Progenitor cell of endocrine pancreas (in vitro differentiated cells): ENCODE measurements at regions not wholly inside any gene's neighbourhood (a gene's known extent, or its start where the extent isn't known, plus 50 kb on each side); places are given as distances from the start of the nearest gene placed in this dataset.

Experiments
- DNase-seq: peaks from one replicate; pipeline ENCODE4 v3.0.0; 2021; ENCODE audit warnings: low spot score; ENCODE audit not compliant: unreplicated experiment
- H3K27ac Mint-ChIP-seq: 2 replicates; pipeline ENCODE4 v1.8.0; 2021; ENCODE audit warnings: mild to moderate bottlenecking, moderate library complexity, mixed read lengths
- H3K27me3 Mint-ChIP-seq: 2 replicates; pipeline ENCODE4 v1.8.0; 2021; ENCODE audit warnings: mixed read lengths
- H3K36me3 Mint-ChIP-seq: 2 replicates; pipeline ENCODE4 v1.8.0; 2022; ENCODE audit warnings: mixed read lengths; ENCODE audit not compliant: insufficient read depth
- H3K4me1 Mint-ChIP-seq: 2 replicates; pipeline ENCODE4 v1.8.0; 2021; ENCODE audit warnings: low read depth, mixed read lengths
- H3K4me3 Mint-ChIP-seq: 2 replicates; pipeline ENCODE4 v1.8.0; 2021; ENCODE audit warnings: low read depth, mild to moderate bottlenecking, moderate library complexity, mixed read lengths
- H3K9me3 Mint-ChIP-seq: 2 replicates; pipeline ENCODE4 v1.8.0; 2021; ENCODE audit warnings: low read depth, mixed read lengths
- TF ChIP-seq, protein P1 (sequence below): fragments of 200-600 bp; sonication (generic); IDR thresholded peaks from one replicate; pipeline ENCODE4 v1.5.0; 2021; ENCODE audit warnings: antibody characterized with exemption, mild to moderate bottlenecking; ENCODE audit not compliant: unreplicated experiment

DNA sequence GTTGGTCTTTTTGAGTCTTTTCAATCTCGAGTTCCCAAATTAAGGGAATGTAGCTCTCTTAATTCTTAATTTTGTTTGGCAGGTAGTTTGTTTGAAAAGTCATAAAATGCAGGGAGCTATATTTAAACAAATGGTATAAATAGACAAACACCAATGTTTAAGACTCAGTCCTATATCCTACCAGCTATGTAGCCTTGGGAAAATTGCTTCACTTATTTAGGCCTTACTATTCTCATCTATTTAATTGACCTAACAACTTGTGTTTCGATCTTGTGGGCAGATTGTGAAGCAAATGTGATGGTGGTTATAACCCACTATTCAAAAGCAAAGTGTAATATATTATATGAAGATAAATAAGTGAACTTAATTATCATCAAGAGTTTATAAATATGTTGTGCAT is 167.3 kb upstream of the KCTD3 start:
- Mint-ChIP-seq H3K36me3 (no peaks in the 10 kb centered on the region), H3K4me3 (no peak overlapping the region), H3K9me3 (peaks cover 8% of the 10 kb centered on the region), H3K27ac (no peak overlapping the region), H3K27me3 (no peaks in the 10 kb centered on the region), H3K4me1 (peaks cover 5% of the 10 kb centered on the region)
- no peak for DNase-seq
- TF ChIP-seq, protein P1, sequence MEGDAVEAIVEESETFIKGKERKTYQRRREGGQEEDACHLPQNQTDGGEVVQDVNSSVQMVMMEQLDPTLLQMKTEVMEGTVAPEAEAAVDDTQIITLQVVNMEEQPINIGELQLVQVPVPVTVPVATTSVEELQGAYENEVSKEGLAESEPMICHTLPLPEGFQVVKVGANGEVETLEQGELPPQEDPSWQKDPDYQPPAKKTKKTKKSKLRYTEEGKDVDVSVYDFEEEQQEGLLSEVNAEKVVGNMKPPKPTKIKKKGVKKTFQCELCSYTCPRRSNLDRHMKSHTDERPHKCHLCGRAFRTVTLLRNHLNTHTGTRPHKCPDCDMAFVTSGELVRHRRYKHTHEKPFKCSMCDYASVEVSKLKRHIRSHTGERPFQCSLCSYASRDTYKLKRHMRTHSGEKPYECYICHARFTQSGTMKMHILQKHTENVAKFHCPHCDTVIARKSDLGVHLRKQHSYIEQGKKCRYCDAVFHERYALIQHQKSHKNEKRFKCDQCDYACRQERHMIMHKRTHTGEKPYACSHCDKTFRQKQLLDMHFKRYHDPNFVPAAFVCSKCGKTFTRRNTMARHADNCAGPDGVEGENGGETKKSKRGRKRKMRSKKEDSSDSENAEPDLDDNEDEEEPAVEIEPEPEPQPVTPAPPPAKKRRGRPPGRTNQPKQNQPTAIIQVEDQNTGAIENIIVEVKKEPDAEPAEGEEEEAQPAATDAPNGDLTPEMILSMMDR: no peak

GRCh38 chr1:215400741-215401140 is 166.4 kb upstream of the KCTD3 start:
- peaks cover 5% of the 10 kb centered on the region for H3K4me1 Mint-ChIP-seq
- no peaks in the 10 kb centered on the region for H3K27me3 Mint-ChIP-seq
- no peak for DNase-seq
- no peaks in the 10 kb centered on the region for H3K36me3 Mint-ChIP-seq
- H3K4me3 Mint-ChIP-seq: no peak overlapping the region
- no peak overlapping the region for H3K27ac Mint-ChIP-seq
- TF ChIP-seq, protein P1: no peak
- H3K9me3 Mint-ChIP-seq: peaks cover 8% of the 10 kb centered on the region

DNA sequence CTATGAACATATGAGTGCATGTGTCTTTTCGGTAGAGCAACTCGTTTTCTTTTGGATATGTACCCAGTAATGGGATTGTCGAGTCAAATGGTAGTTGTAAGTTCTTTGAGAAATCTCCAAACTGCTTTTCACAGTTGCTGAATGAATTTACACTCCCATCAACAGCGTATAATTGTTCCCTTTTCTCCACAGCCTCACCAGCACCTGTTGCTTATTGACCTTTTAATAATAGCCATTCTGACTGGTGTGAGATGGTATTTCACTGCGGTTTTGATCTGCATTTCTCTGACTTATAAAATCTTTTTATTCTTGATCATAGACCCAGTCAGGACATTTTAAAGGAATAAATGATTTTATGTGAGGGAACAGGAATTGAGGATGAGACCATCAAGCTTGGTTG is 165.0 kb upstream of the KCTD3 start:
- Mint-ChIP-seq H3K4me3 (no peak overlapping the region), H3K36me3 (no peaks in the 10 kb centered on the region), H3K4me1 (peaks cover 5% of the 10 kb centered on the region), H3K27me3 (no peaks in the 10 kb centered on the region), H3K9me3 (peaks cover 3% of the 10 kb centered on the region), H3K27ac (no peak overlapping the region)
- TF ChIP-seq, protein P1: no peak
- DNase-seq: no peak

DNA sequence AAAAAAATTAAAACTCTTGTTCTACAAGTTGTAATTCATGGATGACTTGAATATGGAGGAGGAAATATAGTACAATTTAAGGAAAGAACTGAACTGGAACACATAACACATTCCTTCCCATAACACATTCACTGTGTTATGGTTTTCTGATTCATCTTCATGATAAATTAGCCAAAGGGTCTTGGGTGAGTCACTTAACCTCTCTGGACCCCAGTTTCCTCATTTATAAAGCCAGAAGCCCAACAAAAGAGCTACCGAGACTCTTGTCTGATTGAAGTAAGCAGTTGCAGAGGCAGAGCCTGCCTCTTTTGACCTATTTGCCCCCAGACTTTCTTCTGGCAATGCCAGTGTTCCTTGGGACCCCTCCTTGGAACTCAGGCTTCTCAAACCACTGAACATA is 161.9 kb upstream of the KCTD3 start:
- no peaks in the 10 kb centered on the region for H3K9me3 Mint-ChIP-seq
- DNase-seq: no peak
- TF ChIP-seq, protein P1: no peak
- H3K27ac Mint-ChIP-seq: no peak overlapping the region
- no peak overlapping the region for H3K4me3 Mint-ChIP-seq
- H3K4me1 Mint-ChIP-seq: no peaks in the 10 kb centered on the region
- H3K36me3 Mint-ChIP-seq: no peaks in the 10 kb centered on the region
- H3K27me3 Mint-ChIP-seq: peaks cover 2% of the 10 kb centered on the region

DNA sequence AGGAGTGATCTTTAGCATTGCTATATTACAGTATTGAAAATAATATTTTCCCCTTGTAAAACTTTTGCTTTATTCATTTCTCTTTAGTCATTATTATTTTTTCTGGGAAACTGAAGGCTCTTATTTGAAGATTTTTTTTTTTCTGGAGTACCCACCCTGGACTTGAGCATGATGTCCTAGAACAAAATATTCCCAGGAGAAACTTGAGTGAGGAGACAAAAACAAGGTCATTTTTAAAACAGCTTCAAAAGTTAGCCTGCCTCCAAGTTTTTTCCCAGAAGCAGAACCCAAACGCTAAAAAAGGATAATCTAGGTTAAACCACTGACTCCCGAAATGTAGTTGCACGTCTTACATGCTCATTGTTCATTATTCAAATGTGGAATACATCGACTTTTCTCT is 160.2 kb upstream of the KCTD3 start:
- no peak overlapping the region for H3K27ac Mint-ChIP-seq
- no peak overlapping the region for H3K4me3 Mint-ChIP-seq
- peaks cover 14% of the 10 kb centered on the region for H3K27me3 Mint-ChIP-seq
- H3K4me1 Mint-ChIP-seq: no peaks in the 10 kb centered on the region
- TF ChIP-seq, protein P1: no peak
- H3K36me3 Mint-ChIP-seq: no peaks in the 10 kb centered on the region
- DNase-seq: no peak
- H3K9me3 Mint-ChIP-seq: no peaks in the 10 kb centered on the region
